HG02884 (cell line): ENCODE measurements at regions not wholly inside any gene's neighbourhood (a gene's known extent, or its start where the extent isn't known, plus 50 kb on each side); places are given as distances from the start of the nearest gene placed in this dataset.

Experiments
- ATAC-seq: cut with Tn5 transposase; IDR thresholded peaks from one replicate; pipeline ENCODE4 v1.9.1; 2021; ENCODE audit warnings: mild to moderate bottlenecking, moderate library complexity; ENCODE audit not compliant: unreplicated experiment

GRCh38 chrX:96430756-96431455 lies 253.7 kb upstream of the DIAPH2 start:
- no peak for ATAC-seq

GRCh38 chrX:96432647-96433046 lies 252.0 kb upstream of the DIAPH2 start:
- ATAC-seq: no peak

- no peak for ATAC-seq
Measured at GRCh38 chrX:96433409-96434077, 251.1 kb upstream of the DIAPH2 start.

GRCh38 chrX:96435378-96436035 lies 249.1 kb upstream of the DIAPH2 start:
- no peak for ATAC-seq

- no peak for ATAC-seq
Measured at GRCh38 chrX:96436105-96436504, 248.5 kb upstream of the DIAPH2 start.

- no peak for ATAC-seq
Measured at GRCh38 chrX:96438803-96439202, 245.8 kb upstream of the DIAPH2 start.

- ATAC-seq: no peak
Measured at GRCh38 chrX:96440941-96441340, 243.7 kb upstream of the DIAPH2 start.

GRCh38 chrX:96445531-96446065 lies 239.0 kb upstream of the DIAPH2 start:
- ATAC-seq: no peak

GRCh38 chrX:96446524-96446923 lies 238.1 kb upstream of the DIAPH2 start:
- ATAC-seq: no peak

- ATAC-seq: no peak
Measured at GRCh38 chrX:96447161-96447560, 237.5 kb upstream of the DIAPH2 start.

GRCh38 chrX:96449191-96449590 lies 235.5 kb upstream of the DIAPH2 start:
- no peak for ATAC-seq

- ATAC-seq: no peak
Measured at GRCh38 chrX:96449896-96450295, 234.7 kb upstream of the DIAPH2 start.

- peak; percentile 70 for ATAC-seq
Measured at GRCh38 chrX:96453139-96453538, 231.5 kb upstream of the DIAPH2 start.

GRCh38 chrX:96455078-96455477 lies 229.6 kb upstream of the DIAPH2 start:
- ATAC-seq: peak; percentile 49

- ATAC-seq: no peak
Measured at GRCh38 chrX:96464880-96465558, 219.6 kb upstream of the DIAPH2 start.

- no peak for ATAC-seq
Measured at GRCh38 chrX:96474029-96474740, 210.5 kb upstream of the DIAPH2 start.

GRCh38 chrX:96474741-96475125 lies 209.9 kb upstream of the DIAPH2 start:
- ATAC-seq: no peak

GRCh38 chrX:96480081-96480480 lies 204.6 kb upstream of the DIAPH2 start:
- no peak for ATAC-seq

GRCh38 chrX:96481831-96482230 lies 202.8 kb upstream of the DIAPH2 start:
- ATAC-seq: no peak

- no peak for ATAC-seq
Measured at GRCh38 chrX:96483647-96484160, 200.9 kb upstream of the DIAPH2 start.
